HepG2 (cell line): ENCODE measurements at regions not wholly inside any gene's neighbourhood (a gene's known extent, or its start where the extent isn't known, plus 50 kb on each side); places are given as distances from the start of the nearest gene placed in this dataset.

Experiments used
- ATAC-seq: fragments of 200-7000 bp; cut with Tn5 transposase; 3 replicates; pipeline ENCODE4 v1.9.1; 2020; ENCODE audit warnings: mild to moderate bottlenecking, moderate library complexity
- BruUV-seq: library from RNA; stranded (reverse); fragments of 400-500 nt; replicated peaks from 2 replicates; lab custom pipeline; 2021; lab: Mats Ljungman, UMichigan
- CTCF ChIA-PET: fragments of 300-600 bp; formaldehyde crosslinking; extraction: SDS; loops from one replicate; lab custom pipeline; 2021; ENCODE audit warnings: low total read pairs, inconsistent platforms, low intra/inter-chr PET ratio; lab: Yijun Ruan, JAX
- POLR2A ChIA-PET: fragments of 350-600 bp; sonication (Branson Sonifier 250); formaldehyde crosslinking; loops from one replicate; lab custom pipeline; 2020; ENCODE audit warnings: antibody characterized with exemption, inconsistent platforms; lab: Yijun Ruan, JAX
- DNase-seq: peaks from one replicate; pipeline ENCODE4 v3.0.0-alpha.2; 2015; ENCODE audit warnings: low spot score
- FAIRE-seq: peaks from 3 replicates; lab custom pipeline; 2011; peaks lifted over from hg19 to GRCh38; lab: Jason Lieb, UNC
- H2AFZ ChIP-seq: one replicate; pipeline ENCODE4 v1.6.1; 2011; ENCODE audit warnings: low read length, inconsistent platforms
- H3K27ac ChIP-seq: fragments of 300-600 bp; 3 replicates; pipeline ENCODE4 v1.8.0; 2011; ENCODE audit warnings: mixed run types, mild to moderate bottlenecking, mixed read lengths, low read length, inconsistent platforms; ENCODE audit not compliant: insufficient read depth; ENCODE audit errors: extremely low read length
- H3K27me3 ChIP-seq, 2 experiments: fragments of 200-600 bp in 1 of 2; 2 replicates in 1 of 2; 3 replicates in 1 of 2; pipeline versions ENCODE4 v1.6.0 to v1.8.0; 2011; ENCODE audit warnings: low read length in 2 of 2, mild to moderate bottlenecking in 2 of 2, moderate library complexity in 2 of 2, inconsistent platforms in 1 of 2; ENCODE audit not compliant: insufficient read depth in 2 of 2, control insufficient read depth in 1 of 2
- H3K36me3 ChIP-seq, 2 experiments: fragments of 200-600 bp in 1 of 2; replicated peaks in 1 of 2; 2 replicates in 1 of 2; 3 replicates in 1 of 2; pipeline versions ENCODE4 v1.5.1 to v1.8.0; 2011; ENCODE audit warnings: low read length in 2 of 2, inconsistent platforms in 1 of 2; ENCODE audit not compliant: insufficient read depth in 2 of 2, control insufficient read depth in 1 of 2
- H3K4me1 ChIP-seq: 2 replicates; pipeline ENCODE4 v1.5.1; 2012; ENCODE audit warnings: low read length, inconsistent platforms; ENCODE audit not compliant: insufficient read depth
- H3K4me2 ChIP-seq: 2 replicates; pipeline ENCODE4 v1.6.0; 2011; ENCODE audit warnings: low read depth, low read length, inconsistent platforms
- H3K4me3 ChIP-seq, 3 experiments: fragments of 200-600 bp in 1 of 3; sonication (generic), shearing (Covaris generic) in 1 of 3; replicated peaks in 1 of 3; 2 replicates each; pipeline ENCODE4 v1.5.1; 2011 to 2016; ENCODE audit warnings: low read length in 3 of 3, inconsistent platforms in 2 of 3, low read depth in 2 of 3, mild to moderate bottlenecking in 2 of 3, control low read depth in 1 of 3, mixed read lengths in 1 of 3; ENCODE audit not compliant: insufficient read depth in 1 of 3
- H3K79me2 ChIP-seq: one replicate; pipeline ENCODE4 v1.6.1; 2011; ENCODE audit warnings: low read length, inconsistent platforms; ENCODE audit not compliant: insufficient read depth
- H3K9ac ChIP-seq: 2 replicates; pipeline ENCODE4 v1.6.0; 2011; ENCODE audit warnings: mild to moderate bottlenecking, low read depth, low read length, inconsistent platforms; ENCODE audit not compliant: insufficient read depth
- H3K9me3 ChIP-seq: 2 replicates; pipeline ENCODE4 v1.5.1; 2012; ENCODE audit warnings: mild to moderate bottlenecking, low read length
- H4K20me1 ChIP-seq: 2 replicates; pipeline ENCODE4 v1.6.0; 2011; ENCODE audit warnings: inconsistent platforms, mild to moderate bottlenecking, low read length, moderate library complexity; ENCODE audit not compliant: insufficient read depth
- DR1 ChIP-seq: sonication (generic); formaldehyde crosslinking; IDR thresholded peaks from 2 replicates; pipeline ENCODE4 v1.8.0; 2021; ENCODE audit warnings: mild to moderate bottlenecking, missing genetic modification reagents, inconsistent platforms
- FOXP1 ChIP-seq, 2 experiments: fragments of 450-650 bp in 1 of 2; IDR thresholded peaks; 2 replicates each; pipeline ENCODE4 v1.6.1; 2017 to 2018; ENCODE audit warnings: antibody characterized with exemption in 1 of 2
- MBNL3 ChIP-seq: fragments of 250-450 bp; sonication (Bioruptor Pico); conservative IDR thresholded peaks from 2 replicates; pipeline ENCODE4 v1.8.0; 2022; ENCODE audit warnings: mild to moderate bottlenecking, inconsistent platforms
- POLR2AphosphoS2 ChIP-seq: IDR thresholded peaks from 2 replicates; pipeline ENCODE4 v1.6.1; 2011; ENCODE audit warnings: low read depth, low read length, improper control_type of control experiment
- POLR2G ChIP-seq: fragments of 200-400 bp; formaldehyde crosslinking; IDR thresholded peaks from 2 replicates; pipeline ENCODE4 v1.6.1; 2018; ENCODE audit warnings: mild to moderate bottlenecking, low read depth, low read length, moderate library complexity
- SOX6 ChIP-seq, 2 experiments: fragments of 450-650 bp in 1 of 2; sonication (generic) in 1 of 2; formaldehyde crosslinking in 1 of 2; IDR thresholded peaks; 2 replicates each; pipeline versions ENCODE4 v1.4.0 to v1.6.1; 2017 to 2020; ENCODE audit warnings: antibody characterized with exemption in 1 of 2, mild to moderate bottlenecking in 1 of 2, missing genetic modification reagents in 1 of 2
- WIZ ChIP-seq: sonication (generic); formaldehyde crosslinking; IDR thresholded peaks from 2 replicates; pipeline ENCODE4 v1.5.1; 2020; ENCODE audit warnings: mild to moderate bottlenecking, missing genetic modification reagents
- XBP1 ChIP-seq: sonication (generic); formaldehyde crosslinking; IDR thresholded peaks from 2 replicates; pipeline ENCODE4 v1.5.0; 2020; ENCODE audit warnings: missing genetic modification reagents
- ZNF333 ChIP-seq: sonication (generic); formaldehyde crosslinking; IDR thresholded peaks from 2 replicates; pipeline ENCODE4 v1.4.0; 2020; ENCODE audit warnings: mild to moderate bottlenecking, missing genetic modification reagents, borderline replicate concordance
- ZNF431 ChIP-seq: sonication (generic); formaldehyde crosslinking; IDR thresholded peaks from 2 replicates; pipeline ENCODE4 v1.9.0; 2022; ENCODE audit warnings: missing genetic modification reagents, low read depth, mild to moderate bottlenecking, borderline replicate concordance
- ZNF737 ChIP-seq: sonication (generic); formaldehyde crosslinking; IDR thresholded peaks from 2 replicates; pipeline ENCODE4 v1.5.0; 2020; ENCODE audit warnings: missing genetic modification reagents, mild to moderate bottlenecking, borderline replicate concordance
- WGBS: methylation state at CpG from one replicate; pipeline ENCODE4 v1.1.6; 2017; ENCODE audit warnings: low lambda C conversion rate; 5-methylcytosine and 5-hydroxymethylcytosine counted together
- in situ Hi-C: cut with HindIII; loops from 2 replicates; pipeline ENCODE4 v1.10.0; 2017; ENCODE audit warnings: low pct_unique_long_range_greater_than_20kb; ENCODE audit not compliant: extremely low pct_ligation_motif_present
- intact Hi-C: fragments of 100-400 bp; cut with micrococcal nuclease; formaldehyde crosslinking; loops from one replicate; pipeline ENCODE4 v1.10.0; 2022; ENCODE audit not compliant: unreplicated experiment

DNA sequence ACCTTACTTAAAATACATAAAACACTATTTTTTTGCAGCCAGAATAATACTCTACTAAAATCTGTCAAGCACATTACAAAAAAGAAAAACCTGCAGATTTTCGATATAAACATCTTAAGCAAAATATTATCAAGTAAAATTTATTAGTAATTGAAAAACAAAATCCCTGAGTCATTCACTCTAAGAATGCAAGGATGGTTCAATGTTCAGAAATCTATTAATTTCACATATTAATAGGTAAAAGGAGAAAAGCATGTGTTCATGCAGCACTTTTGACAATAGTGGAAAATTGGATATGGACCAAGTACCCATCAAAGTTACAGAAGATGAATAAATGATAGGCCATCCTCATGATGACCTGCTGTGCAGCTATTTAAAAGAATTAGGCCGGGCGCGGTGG is 66.2 kb upstream of the OTOS start:
- no peak for FAIRE-seq

GRCh38 chr2:240207661-240208060 is 67.2 kb upstream of the OTOS start:
- intact Hi-C loops, result no loop called here
- no peak for FAIRE-seq
- CTCF ChIA-PET, result no interaction called here

More for the DNA sequence above, 66.2 kb upstream of the OTOS start:
- no peak overlapping the region for H3K27ac ChIP-seq
- no peak overlapping the region for H3K4me2 ChIP-seq
- no peak overlapping the region for H3K9ac ChIP-seq
- DNase-seq, result no peak
- no peaks in the 10 kb centered on the region for H3K36me3 ChIP-seq
- no peaks in the 10 kb centered on the region for H3K4me1 ChIP-seq
- in situ Hi-C loops (no loop called here), intact Hi-C loops (no loop called here)
- H4K20me1 ChIP-seq, result no peaks in the 10 kb centered on the region; the same call in 1 of the 2 replicates
- WGBS, result 66% methylated on average over 4 of the region's 4 CpGs
- H3K4me3 ChIP-seq, result no peak overlapping the region
- H2AFZ ChIP-seq, result no peak overlapping the region
- ATAC-seq, result no peak
- TF ChIP-seq SOX6 (IDR thresholded peaks at IDR 0.05) (no peak), SOX6 (CRISPR knock-in tag; IDR thresholded peaks at IDR 0.05) (no peak), ZNF431 (no peak), DR1 (CRISPR knock-in tag) (no peak), MBNL3 (CRISPR knock-in tag) (no peak), XBP1 (CRISPR knock-in tag) (no peak), ZNF737 (CRISPR knock-in tag) (no peak), POLR2AphosphoS2 (no peak)
- no peaks in the 10 kb centered on the region for H3K79me2 ChIP-seq
- no TSS peak for BruUV-seq
- ChIA-PET CTCF (no interaction called here), POLR2A (no interaction called here)
- no peaks in the 10 kb centered on the region; the same call in 1 of the 2 replicates for H3K9me3 ChIP-seq
- peaks cover 22 to 79% of the 10 kb centered on the region in 2 experiments for H3K27me3 ChIP-seq

More at GRCh38 chr2:240207661-240208060, 67.2 kb upstream of the OTOS start:
- Histone ChIP-seq H3K4me2 (no peak overlapping the region), H3K9me3 (no peaks in the 10 kb centered on the region; the same call in 1 of the 2 replicates), H3K4me1 (no peaks in the 10 kb centered on the region), H2AFZ (no peak overlapping the region), H3K79me2 (no peaks in the 10 kb centered on the region)
- TF ChIP-seq ZNF333, result no peak
- no peak for TF ChIP-seq FOXP1 (IDR thresholded peaks at IDR 0.05)
- no peak for TF ChIP-seq FOXP1 (CRISPR knock-in tag; IDR thresholded peaks at IDR 0.05)
- TF ChIP-seq POLR2G, result no peak
- no peak for TF ChIP-seq WIZ (CRISPR knock-in tag)
- TF ChIP-seq, all 625 proteins: peak for 0
- no peak for ATAC-seq
- POLR2A ChIA-PET, result no interaction called here
- no peak overlapping the region for H3K4me3 ChIP-seq
- peaks cover 22 to 82% of the 10 kb centered on the region in 2 experiments for H3K27me3 ChIP-seq
- no peaks in the 10 kb centered on the region for H3K36me3 ChIP-seq
- H3K27ac ChIP-seq, result no peak overlapping the region
- H3K9ac ChIP-seq, result no peak overlapping the region
- DNase-seq, result no peak
- WGBS, result 0% methylated on average over 2 of the region's 4 CpGs
- in situ Hi-C loops, result no loop called here
- no TSS peak for BruUV-seq
- H4K20me1 ChIP-seq, result no peaks in the 10 kb centered on the region; the same call in 1 of the 2 replicates
